IMR-90 (cell line): ENCODE measurements at regions not wholly inside any gene's neighbourhood (a gene's known extent, or its start where the extent isn't known, plus 50 kb on each side); places are given as distances from the start of the nearest gene placed in this dataset.

ENCODE experiments used
- ATAC-seq: fragments of 200-7000 bp; cut with Tn5 transposase; 2 replicates; pipeline ENCODE4 v1.9.1; 2020; ENCODE audit warnings: low read depth, mild to moderate bottlenecking, moderate library complexity
- BruUV-seq: library from RNA; stranded (reverse); fragments of 400-500 nt; replicated peaks from 2 replicates; lab custom pipeline; 2021; lab: Mats Ljungman, UMichigan
- CTCF ChIA-PET: fragments of 300-600 bp; formaldehyde crosslinking; extraction: SDS; loops from one replicate; lab custom pipeline; 2021; ENCODE audit warnings: antibody characterized with exemption; lab: Yijun Ruan, JAX
- POLR2A ChIA-PET: fragments of 300-600 bp; sonication (Branson Sonifier 250); formaldehyde crosslinking; loops from one replicate; lab custom pipeline; 2022; ENCODE audit warnings: antibody characterized with exemption; ENCODE audit not compliant: unreplicated experiment; lab: Charles Lee
- DNase-seq: peaks from one replicate; pipeline ENCODE4 v3.0.0; 2013
- H2AFZ ChIP-seq: replicated peaks from 2 replicates; pipeline ENCODE3; 2013; ENCODE audit warnings: low read length, mild to moderate bottlenecking; ENCODE audit not compliant: poor library complexity
- H2AK5ac ChIP-seq: 2 replicates; pipeline ENCODE4 v1.6.1; 2013; ENCODE audit warnings: low read depth, low read length, inconsistent platforms
- H2AK9ac ChIP-seq: replicated peaks from 2 replicates; pipeline ENCODE3; 2013; ENCODE audit warnings: mild to moderate bottlenecking, low read depth, low read length, moderate library complexity; ENCODE audit not compliant: poor library complexity
- H2BK120ac ChIP-seq: 2 replicates; pipeline ENCODE4 v1.6.1; 2013; ENCODE audit warnings: low read depth, low read length, inconsistent platforms
- H2BK15ac ChIP-seq: 3 replicates; pipeline ENCODE4 v1.6.1; 2013; ENCODE audit warnings: low read depth, low read length, inconsistent platforms
- H2BK20ac ChIP-seq: 2 replicates; pipeline ENCODE4 v1.6.1; 2013; ENCODE audit warnings: low read depth, mild to moderate bottlenecking, inconsistent platforms, low read length, moderate library complexity
- H2BK5ac ChIP-seq: 2 replicates; pipeline ENCODE4 v1.6.1; 2013; ENCODE audit warnings: mild to moderate bottlenecking, low read depth, low read length, inconsistent platforms; ENCODE audit not compliant: poor library complexity, severe bottlenecking
- H3K14ac ChIP-seq: replicated peaks from 2 replicates; pipeline ENCODE4 v1.6.1; 2013; ENCODE audit warnings: low read depth, low read length, inconsistent platforms
- H3K18ac ChIP-seq: 2 replicates; pipeline ENCODE4 v1.6.1; 2013; ENCODE audit warnings: low read depth, low read length, control low read depth
- H3K23ac ChIP-seq: 2 replicates; pipeline ENCODE4 v1.6.1; 2013; ENCODE audit warnings: low read depth, low read length, inconsistent platforms
- H3K27ac ChIP-seq: 2 replicates; pipeline ENCODE4 v1.5.1; 2013; ENCODE audit warnings: mild to moderate bottlenecking, control low read depth, low read length; ENCODE audit not compliant: insufficient read depth
- H3K27me3 ChIP-seq: 2 replicates; pipeline ENCODE4 v1.6.1; 2013; ENCODE audit warnings: low read length; ENCODE audit not compliant: control insufficient read depth, insufficient read depth
- H3K36me3 ChIP-seq: 2 replicates; pipeline ENCODE4 v1.6.1; 2013; ENCODE audit warnings: low read length, mixed read lengths; ENCODE audit not compliant: control insufficient read depth, insufficient read depth
- H3K4ac ChIP-seq: 2 replicates; pipeline ENCODE4 v1.6.1; 2013; ENCODE audit warnings: low read depth, low read length, inconsistent platforms
- H3K4me1 ChIP-seq: 2 replicates; pipeline ENCODE4 v1.6.1; 2013; ENCODE audit warnings: low read length, mixed read lengths; ENCODE audit not compliant: control insufficient read depth, insufficient read depth
- H3K4me2 ChIP-seq: 2 replicates; pipeline ENCODE4 v1.6.1; 2013; ENCODE audit warnings: low read depth, mild to moderate bottlenecking, control low read depth, low read length, moderate library complexity
- H3K4me3 ChIP-seq: 2 replicates; pipeline ENCODE4 v1.5.1; 2013; ENCODE audit warnings: low read depth, mild to moderate bottlenecking, control low read depth, low read length, moderate library complexity; ENCODE audit not compliant: insufficient read depth
- H3K56ac ChIP-seq: 2 replicates; pipeline ENCODE4 v1.6.1; 2013; ENCODE audit warnings: low read length, inconsistent platforms; ENCODE audit not compliant: insufficient read depth; ENCODE audit errors: extremely low read depth
- H3K79me1 ChIP-seq, 2 experiments: 2 replicates each; pipeline ENCODE4 v1.6.1; 2013; ENCODE audit warnings: low read length in 2 of 2, inconsistent platforms in 1 of 2, low read depth in 1 of 2
- H3K9ac ChIP-seq: 2 replicates; pipeline ENCODE4 v1.6.1; 2013; ENCODE audit warnings: low read depth, low read length, control low read depth
- H3K9me1 ChIP-seq: 2 replicates; pipeline ENCODE4 v1.6.1; 2013; ENCODE audit warnings: low read length, inconsistent platforms; ENCODE audit not compliant: insufficient read depth
- H3K9me3 ChIP-seq: 2 replicates; pipeline ENCODE4 v1.6.1; 2013; ENCODE audit warnings: low read length; ENCODE audit not compliant: control insufficient read depth, insufficient read depth
- H4K20me1 ChIP-seq: 2 replicates; pipeline ENCODE4 v1.6.1; 2013; ENCODE audit warnings: low read length, inconsistent platforms; ENCODE audit not compliant: insufficient read depth
- H4K5ac ChIP-seq: 2 replicates; pipeline ENCODE4 v1.6.1; 2013; ENCODE audit warnings: mild to moderate bottlenecking, low read depth, low read length, control low read depth
- H4K8ac ChIP-seq, 2 experiments: 2 replicates each; pipeline ENCODE4 v1.6.1; 2013; ENCODE audit warnings: low read depth in 2 of 2, low read length in 2 of 2, control low read depth in 1 of 2, inconsistent platforms in 1 of 2
- H4K91ac ChIP-seq: 2 replicates; pipeline ENCODE4 v1.6.1; 2013; ENCODE audit warnings: low read depth, low read length, inconsistent platforms; ENCODE audit not compliant: insufficient read depth
- BHLHE40 ChIP-seq: fragments of 150-350 bp; IDR thresholded peaks from 2 replicates; pipeline ENCODE4 v1.6.1; 2016; ENCODE audit warnings: mild to moderate bottlenecking, low read depth, low read length
- FOS ChIP-seq: fragments of 150-350 bp; IDR thresholded peaks from 2 replicates; pipeline ENCODE4 v1.6.1; 2016; ENCODE audit warnings: low read depth, low read length
- MAFK ChIP-seq: IDR thresholded peaks from 2 replicates; pipeline ENCODE4 v1.6.1; 2012; ENCODE audit warnings: low read depth, low read length, improper control_type of control experiment
- MXI1 ChIP-seq: IDR thresholded peaks from 2 replicates; pipeline ENCODE4 v1.6.1; 2012; ENCODE audit warnings: low read depth, mild to moderate bottlenecking, low read length, moderate library complexity, borderline replicate concordance
- WGBS, 2 experiments: methylation state at CpG; one replicate each; pipeline versions ENCODE4 v1.1.5 to v1.1.7; 2013; ENCODE audit warnings: missing lambda C conversion rate in 2 of 2; ENCODE audit not compliant: insufficient read length in 1 of 2; ENCODE audit errors: extremely low coverage in 2 of 2; 5-methylcytosine and 5-hydroxymethylcytosine counted together
- dilution Hi-C: fragments of 300-500 bp; cut with HindIII; formaldehyde crosslinking; loops from one replicate; pipeline ENCODE4 v1.14.3; 2018; ENCODE audit warnings: low sequenced_read_pairs; ENCODE audit not compliant: unreplicated experiment
- in situ Hi-C: fragments of 300-500 bp; cut with MboI; formaldehyde crosslinking; loops from 3 replicates; pipeline ENCODE4 v1.14.3; 2019; ENCODE audit warnings: low sequenced_read_pairs, inconsistent platforms, mixed read lengths
- intact Hi-C: fragments of 100-400 bp; cut with micrococcal nuclease; formaldehyde crosslinking; loops from 2 replicates; pipeline ENCODE4 v1.10.0; 2022
- TF ChIP-seq, protein P1 (sequence below): conservative IDR thresholded peaks from 2 replicates; pipeline ENCODE4 v1.5.1; 2012; ENCODE audit warnings: mild to moderate bottlenecking, low read depth, low read length, improper control_type of control experiment

DNA sequence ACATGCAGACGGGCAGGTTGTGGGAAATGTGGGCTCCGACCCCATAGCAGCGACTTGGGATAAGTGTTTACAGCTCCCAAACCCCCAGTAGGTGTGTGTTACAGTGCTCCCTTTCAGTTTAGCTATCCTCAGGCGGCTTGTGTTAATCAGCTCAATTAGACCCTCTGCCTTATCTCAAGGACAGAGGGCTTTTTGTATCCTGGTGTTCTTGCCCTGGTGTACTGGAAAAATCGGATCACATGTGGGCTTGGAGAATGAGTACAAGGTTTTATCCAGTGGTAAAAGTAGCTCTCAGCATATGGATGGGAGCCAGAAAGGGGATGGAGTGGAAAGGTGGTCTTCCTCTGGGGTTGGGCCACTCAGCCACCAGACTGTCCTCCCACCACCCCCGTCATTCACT lies 264.7 kb upstream of the SYT4 start:
- Histone ChIP-seq H3K9ac (no peak overlapping the region), H3K56ac (no peak overlapping the region), H2BK20ac (no peak overlapping the region), H3K4ac (no peak overlapping the region), H3K4me2 (no peak overlapping the region), H3K9me1 (no peaks in the 10 kb centered on the region), H3K4me3 (no peak overlapping the region), H4K20me1 (no peaks in the 10 kb centered on the region), H3K36me3 (no peaks in the 10 kb centered on the region), H3K23ac (no peak overlapping the region), H2BK15ac (no peak overlapping the region), H2AK5ac (no peak overlapping the region), H3K27me3 (no peaks in the 10 kb centered on the region), H4K5ac (no peak overlapping the region), H3K4me1 (no peaks in the 10 kb centered on the region), H4K8ac (no peak overlapping the region), H3K14ac (no peak overlapping the region), H3K9me3 (no peaks in the 10 kb centered on the region; the same call in 1 of the 2 replicates), H2AFZ (no peak overlapping the region), H2BK120ac (no peak overlapping the region), H3K18ac (no peak overlapping the region), H2BK5ac (no peak overlapping the region), H2AK9ac (no peak overlapping the region), H3K27ac (no peak overlapping the region), H3K79me1 (no peaks in the 10 kb centered on the region), H4K91ac (no peak overlapping the region)
- TF ChIP-seq, protein P1, sequence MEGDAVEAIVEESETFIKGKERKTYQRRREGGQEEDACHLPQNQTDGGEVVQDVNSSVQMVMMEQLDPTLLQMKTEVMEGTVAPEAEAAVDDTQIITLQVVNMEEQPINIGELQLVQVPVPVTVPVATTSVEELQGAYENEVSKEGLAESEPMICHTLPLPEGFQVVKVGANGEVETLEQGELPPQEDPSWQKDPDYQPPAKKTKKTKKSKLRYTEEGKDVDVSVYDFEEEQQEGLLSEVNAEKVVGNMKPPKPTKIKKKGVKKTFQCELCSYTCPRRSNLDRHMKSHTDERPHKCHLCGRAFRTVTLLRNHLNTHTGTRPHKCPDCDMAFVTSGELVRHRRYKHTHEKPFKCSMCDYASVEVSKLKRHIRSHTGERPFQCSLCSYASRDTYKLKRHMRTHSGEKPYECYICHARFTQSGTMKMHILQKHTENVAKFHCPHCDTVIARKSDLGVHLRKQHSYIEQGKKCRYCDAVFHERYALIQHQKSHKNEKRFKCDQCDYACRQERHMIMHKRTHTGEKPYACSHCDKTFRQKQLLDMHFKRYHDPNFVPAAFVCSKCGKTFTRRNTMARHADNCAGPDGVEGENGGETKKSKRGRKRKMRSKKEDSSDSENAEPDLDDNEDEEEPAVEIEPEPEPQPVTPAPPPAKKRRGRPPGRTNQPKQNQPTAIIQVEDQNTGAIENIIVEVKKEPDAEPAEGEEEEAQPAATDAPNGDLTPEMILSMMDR: no peak
- TF ChIP-seq MAFK (no peak), MXI1 (no peak), FOS (no peak), BHLHE40 (no peak)
- no peak for ATAC-seq
- ChIA-PET POLR2A (no interaction called here), CTCF (no interaction called here)
- intact Hi-C loops: no loop called here
- dilution Hi-C loops: no loop called here
- no CpG with 5 or more reads among the region's 6 CpGs for WGBS, 2 experiments
- DNase-seq: no peak
- BruUV-seq: no TSS peak
- in situ Hi-C loops: no loop called here
